NCI-H460 (cell line): ENCODE measurements at regions not wholly inside any gene's neighbourhood (a gene's known extent, or its start where the extent isn't known, plus 50 kb on each side); places are given as distances from the start of the nearest gene placed in this dataset.

ENCODE experiments used
- DNase-seq: peaks from one replicate; pipeline ENCODE4 v3.0.0-alpha.2; 2016; ENCODE audit warnings: low read depth; ENCODE audit errors: extremely low read depth

GRCh38 chr4:33551244-33551643, 2693.1 kb downstream of the ARAP2 start:
- no peak for DNase-seq

- no peak for DNase-seq
These were observed 2683.1 kb downstream of the ARAP2 start for GRCh38 chr4:33561259-33561658.

- no peak for DNase-seq
These were observed 2677.7 kb downstream of the ARAP2 start for GRCh38 chr4:33566649-33567048.

GRCh38 chr4:33577791-33578190, 2666.5 kb downstream of the ARAP2 start:
- DNase-seq = no peak

DNA sequence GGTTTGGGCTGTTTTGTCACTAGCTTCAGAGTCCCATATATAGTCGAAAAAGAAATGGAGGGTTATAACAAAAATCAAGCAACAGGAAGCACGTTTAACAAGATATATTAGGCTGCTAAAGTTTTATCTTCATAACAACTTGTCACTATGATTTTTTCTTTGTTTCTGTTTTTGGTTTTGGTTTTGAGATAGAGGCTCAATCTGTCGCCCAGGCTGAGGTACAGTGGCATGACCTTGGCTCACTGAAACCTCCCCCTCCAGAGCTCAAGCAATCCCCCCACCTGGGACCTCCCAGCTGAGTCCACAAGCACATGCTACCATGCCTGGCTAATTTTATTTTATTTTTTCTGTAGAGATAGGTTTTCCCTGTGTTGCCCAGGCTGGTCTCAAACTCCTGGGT, 2664.4 kb downstream of the ARAP2 start:
- DNase-seq = no peak

DNA sequence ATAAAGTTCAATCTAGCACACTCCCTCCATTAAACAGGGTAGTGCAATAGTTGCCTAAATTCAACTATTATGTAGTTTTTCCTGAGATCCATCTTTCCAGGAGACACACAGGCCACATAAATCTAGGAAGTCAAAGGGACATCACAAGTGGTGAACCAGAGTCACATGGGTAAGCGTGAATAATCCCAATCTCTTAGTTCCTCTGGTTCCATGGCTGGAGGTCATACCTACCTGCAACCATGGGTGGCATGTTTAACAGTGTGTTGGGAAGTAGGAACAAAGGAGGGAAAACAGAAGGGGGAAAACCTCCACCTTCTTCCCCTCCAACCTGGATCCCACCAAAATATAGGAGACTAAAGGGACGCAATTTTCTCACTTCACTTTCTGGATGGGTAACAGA, 2651.6 kb downstream of the ARAP2 start:
- DNase-seq = no peak

GRCh38 chr4:33606951-33607350, 2637.4 kb downstream of the ARAP2 start:
- no peak for DNase-seq

GRCh38 chr4:33616121-33616520, 2628.2 kb downstream of the ARAP2 start:
- DNase-seq = no peak

- DNase-seq = no peak
These were observed 2618.6 kb downstream of the ARAP2 start for GRCh38 chr4:33625748-33626147.

GRCh38 chr4:33626221-33626620, 2618.1 kb downstream of the ARAP2 start:
- DNase-seq = no peak

- no peak for DNase-seq
These were observed 2616.0 kb downstream of the ARAP2 start for GRCh38 chr4:33628296-33628695.

DNA sequence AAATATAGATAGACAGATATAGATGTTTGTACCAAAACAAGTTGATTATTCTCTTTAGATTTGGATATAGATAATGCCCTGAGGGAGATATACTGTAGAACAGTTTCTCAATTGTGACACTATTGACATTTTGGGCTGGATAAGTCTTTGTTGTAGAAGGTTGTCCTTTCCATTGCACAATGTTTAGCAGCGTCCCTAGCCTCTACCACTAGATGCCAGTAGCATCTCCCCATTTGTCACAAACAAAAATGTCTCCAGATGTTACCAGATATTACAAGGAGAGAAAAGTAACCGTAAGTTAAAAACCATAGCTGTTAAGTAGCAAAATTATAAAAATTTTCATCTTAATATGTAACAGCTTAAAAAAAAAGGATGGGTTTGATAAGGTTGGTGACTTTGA, 2595.3 kb downstream of the ARAP2 start:
- DNase-seq = no peak

DNA sequence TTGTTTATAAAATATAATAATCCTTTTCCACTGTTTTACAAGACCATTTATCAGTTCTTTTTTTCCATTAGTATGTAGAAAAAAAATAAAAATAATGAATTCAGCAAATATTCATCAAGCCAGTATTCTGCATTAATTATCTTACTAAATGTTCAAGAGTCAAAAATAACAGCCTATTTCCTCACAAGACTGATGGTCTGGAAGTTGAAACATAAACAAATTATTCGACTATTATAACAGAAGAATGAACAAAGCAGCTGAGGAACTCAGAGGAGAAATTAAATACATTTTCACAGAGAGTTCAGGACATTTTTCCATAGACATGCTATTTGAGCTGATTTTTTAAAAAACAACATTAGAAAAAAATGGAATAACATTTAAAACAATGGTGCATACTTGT, 2594.8 kb downstream of the ARAP2 start:
- no peak for DNase-seq

DNA sequence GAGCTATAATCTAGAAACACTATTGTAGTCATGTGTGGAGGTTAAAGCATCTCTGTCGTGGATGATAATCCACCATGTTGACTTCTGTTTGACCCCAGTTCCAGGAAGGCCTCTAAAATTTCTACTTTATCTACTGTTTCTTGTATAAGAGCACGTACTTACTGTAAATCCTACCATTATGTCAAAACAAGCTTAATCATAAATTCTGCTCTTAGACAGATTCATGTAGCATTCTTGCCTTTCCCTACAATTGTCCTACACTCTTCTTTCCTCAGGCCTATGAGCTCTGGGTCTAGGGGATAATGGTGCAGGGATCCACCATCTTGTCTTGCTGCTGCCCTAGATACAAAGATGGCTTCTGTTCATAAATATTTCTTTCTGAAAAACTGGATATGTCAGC, 2594.3 kb downstream of the ARAP2 start:
- no peak for DNase-seq

GRCh38 chr4:33658971-33659370, 2585.3 kb downstream of the ARAP2 start:
- no peak for DNase-seq

DNA sequence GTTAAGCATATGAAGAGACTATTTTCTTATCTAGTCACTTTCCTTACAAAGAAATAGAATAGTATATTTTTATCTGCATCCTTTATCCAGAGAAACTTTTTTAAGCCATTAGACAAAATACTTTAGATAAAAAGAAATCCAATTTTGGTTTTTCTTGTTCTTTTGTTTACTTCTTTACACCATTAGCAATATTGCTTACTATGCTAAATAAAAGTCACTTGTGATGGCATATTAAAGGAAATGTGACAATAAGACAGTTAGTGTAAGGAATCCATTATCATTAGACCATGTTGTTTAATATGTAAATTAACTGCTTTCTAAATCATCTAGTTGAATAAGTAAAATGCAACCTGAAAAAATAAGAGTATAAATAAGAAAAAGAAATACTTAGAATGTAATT, 2582.7 kb downstream of the ARAP2 start:
- no peak for DNase-seq

DNA sequence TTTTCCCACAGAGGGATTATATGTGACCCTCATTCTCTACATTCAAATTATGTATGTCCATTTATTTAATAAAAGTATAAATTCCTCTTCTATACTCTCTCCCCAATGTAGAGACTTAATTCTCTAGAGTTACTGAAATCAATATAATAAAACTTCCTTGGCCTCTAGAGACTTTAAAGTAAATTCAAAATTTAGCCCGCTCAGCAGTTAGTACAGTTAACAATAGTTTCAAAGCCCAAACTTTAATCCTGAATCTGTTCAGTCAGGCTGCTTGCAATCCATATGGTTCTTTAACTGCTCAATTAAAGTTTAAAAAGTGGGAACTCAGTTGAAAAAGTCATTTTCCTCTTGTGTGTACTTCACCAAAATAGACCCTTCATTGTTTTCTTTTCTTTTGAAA, 2558.4 kb downstream of the ARAP2 start:
- DNase-seq = no peak

- no peak for DNase-seq
These were observed 2548.3 kb downstream of the ARAP2 start for GRCh38 chr4:33696041-33696440.

DNA sequence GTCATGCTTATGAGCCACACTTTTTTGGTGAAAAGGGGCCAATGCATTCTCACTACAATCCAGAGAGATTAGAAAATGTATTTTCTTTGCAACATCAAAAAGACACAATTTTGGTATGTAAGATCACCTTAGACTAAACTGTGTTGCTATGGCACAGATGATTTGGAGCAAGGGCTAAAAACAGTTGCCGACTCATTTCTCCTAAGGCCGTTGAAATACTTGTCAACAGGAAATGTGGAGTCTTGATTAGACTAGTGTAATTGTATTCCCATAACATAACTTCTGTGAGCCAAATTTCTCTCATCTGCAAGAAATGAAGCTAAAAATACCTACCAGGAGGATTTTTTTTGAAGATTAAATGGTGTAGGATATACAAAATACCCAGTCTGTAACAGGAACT, 2547.7 kb downstream of the ARAP2 start:
- DNase-seq = no peak

DNA sequence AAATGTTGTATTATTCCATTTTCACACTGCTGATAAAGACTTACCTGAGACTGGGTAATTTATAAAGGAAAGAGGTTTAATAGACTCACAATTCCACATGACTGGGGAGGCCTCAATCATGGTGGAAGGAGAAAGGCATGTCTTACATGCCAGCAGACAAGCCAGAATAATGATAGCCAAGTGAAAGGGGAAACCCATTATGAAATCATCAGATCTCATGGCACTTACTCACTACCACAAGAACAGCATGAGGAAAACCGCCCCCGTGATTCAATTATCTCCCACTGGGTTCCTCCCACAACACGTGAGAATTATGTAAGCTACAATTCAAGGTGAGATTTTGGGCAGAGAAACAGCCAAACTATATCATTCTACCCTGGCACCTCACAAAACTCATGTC, 2535.1 kb downstream of the ARAP2 start:
- DNase-seq = no peak

DNA sequence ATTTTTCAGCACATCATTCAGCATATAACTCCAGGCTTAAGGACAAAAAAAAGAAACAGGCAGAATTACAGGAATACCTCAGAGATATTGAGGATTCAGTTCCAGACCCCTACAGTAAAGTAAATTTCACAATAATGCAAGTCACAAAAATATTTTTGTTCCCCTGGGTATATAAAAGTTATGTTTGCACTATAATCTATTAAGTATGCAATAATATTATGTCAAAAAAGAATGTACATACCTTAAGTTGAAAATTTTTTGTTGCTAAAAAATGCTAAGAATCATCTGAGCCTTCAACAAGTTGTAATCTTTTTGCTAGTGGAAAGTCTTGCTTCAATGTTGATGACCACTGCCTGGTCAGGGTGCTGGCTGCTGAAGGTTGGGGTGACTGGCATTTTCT, 2532.5 kb downstream of the ARAP2 start:
- no peak for DNase-seq

GRCh38 chr4:33714971-33715370, 2529.3 kb downstream of the ARAP2 start:
- DNase-seq = no peak

DNA sequence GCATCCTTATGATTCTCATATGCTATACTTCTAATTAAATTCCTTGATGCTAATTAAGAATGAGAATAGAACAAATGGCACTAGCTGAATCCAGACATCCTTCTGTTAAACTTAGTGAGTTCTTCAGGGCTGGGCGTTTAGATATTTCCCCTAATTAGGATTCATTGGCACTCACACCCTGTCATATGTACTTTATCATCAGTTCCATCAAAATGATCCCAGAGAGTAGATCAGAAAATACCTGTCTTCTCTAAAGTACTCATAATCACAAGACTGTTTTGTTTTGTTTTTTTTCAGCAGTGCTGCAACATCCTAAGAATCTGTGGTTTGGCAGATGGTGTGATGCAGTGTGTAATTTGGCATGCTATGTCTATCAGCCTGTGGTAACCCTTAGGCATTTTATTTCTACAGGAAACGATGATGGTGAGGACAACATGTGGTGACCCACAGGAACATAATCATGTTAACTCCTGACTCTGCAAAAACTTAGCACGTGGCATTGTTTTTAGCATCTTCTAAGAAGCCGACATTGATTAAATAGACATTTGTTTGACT, 2528.4 kb downstream of the ARAP2 start:
- DNase-seq = no peak

DNA sequence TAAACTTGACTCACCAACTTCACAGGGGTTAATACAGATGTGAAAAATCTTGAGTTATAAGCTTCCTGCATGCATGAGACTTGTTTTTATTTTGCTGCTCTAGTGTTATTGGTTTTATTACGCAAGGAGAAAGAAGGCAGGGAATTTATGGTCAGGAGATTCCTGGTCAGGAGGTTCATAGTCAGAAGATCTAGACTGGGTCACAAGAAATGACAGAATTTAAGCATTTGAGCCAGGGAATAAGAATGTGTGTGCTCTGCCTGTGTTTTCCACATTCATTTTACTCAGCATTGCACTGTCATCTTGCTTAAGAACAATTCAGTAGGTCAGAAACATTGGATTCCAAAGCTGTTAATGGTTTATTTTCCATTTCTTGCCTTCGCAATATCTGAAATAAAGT, 2522.1 kb downstream of the ARAP2 start:
- DNase-seq = no peak
